SK-N-SH (cell line): ENCODE measurements at regions not wholly inside any gene's neighbourhood (a gene's known extent, or its start where the extent isn't known, plus 50 kb on each side); places are given as distances from the start of the nearest gene placed in this dataset.
A peak's percentile ranks its signal among the peaks of the same experiment; 100 is the strongest.

Experiments used
- CTCF ChIA-PET: fragments of 300-600, 350-600 bp; formaldehyde crosslinking; extraction: SDS; loops from one replicate; lab custom pipeline; 2021; lab: Yijun Ruan, JAX
- POLR2A ChIA-PET: fragments of 350-600 bp; sonication (Branson Sonifier 250); formaldehyde crosslinking; extraction: SDS; loops from one replicate; lab custom pipeline; 2020; ENCODE audit warnings: antibody characterized with exemption, inconsistent platforms; lab: Yijun Ruan, JAX
- DNase-seq: peaks from one replicate; pipeline ENCODE4 v3.0.0; 2012
- H2AFZ ChIP-seq: fragments of 200-600 bp; sonication (generic); 2 replicates; pipeline ENCODE4 v1.8.1; 2016; ENCODE audit warnings: antibody characterized with exemption, mild to moderate bottlenecking, low read depth
- H3F3A ChIP-seq: fragments of 200-600 bp; sonication (generic); replicated peaks from 2 replicates; pipeline ENCODE3; 2016; ENCODE audit warnings: antibody characterized with exemption, mild to moderate bottlenecking; ENCODE audit not compliant: insufficient read depth
- H3K27ac ChIP-seq, 2 experiments: fragments of 200-500 bp in 1 of 2; fragments of 200-600 bp in 1 of 2; sonication (Bioruptor generic) in 1 of 2; sonication (generic), shearing (Covaris generic) in 1 of 2; 2 replicates each; pipeline versions ENCODE4 v1.5.1 to v1.6.1; 2014 to 2016; ENCODE audit warnings: low read depth in 2 of 2, inconsistent platforms in 1 of 2, low read length in 1 of 2, mild to moderate bottlenecking in 1 of 2, mixed read lengths in 1 of 2
- H3K27me3 ChIP-seq: fragments of 200-600 bp; sonication (generic), shearing (Covaris generic); 2 replicates; pipeline ENCODE4 v1.6.1; 2016; ENCODE audit warnings: mixed run types; ENCODE audit not compliant: insufficient read depth
- H3K36me3 ChIP-seq, 2 experiments: fragments of 200-500 bp in 1 of 2; fragments of 200-600 bp in 1 of 2; sonication (Bioruptor generic) in 1 of 2; sonication (generic) in 1 of 2; replicated peaks in 1 of 2; 2 replicates each; pipeline versions ENCODE3 to v1.5.1; 2014 to 2016; ENCODE audit warnings: low read length in 1 of 2, mild to moderate bottlenecking in 1 of 2; ENCODE audit not compliant: insufficient read depth in 2 of 2, control insufficient read depth in 1 of 2
- H3K4me1 ChIP-seq, 2 experiments: fragments of 200-500 bp in 1 of 2; fragments of 200-600 bp in 1 of 2; sonication (Bioruptor generic) in 1 of 2; sonication (generic), shearing (Covaris generic) in 1 of 2; 2 replicates each; pipeline versions ENCODE4 v1.5.1 to v1.6.1; 2014 to 2016; ENCODE audit warnings: low read depth in 1 of 2, low read length in 1 of 2, mixed run types in 1 of 2; ENCODE audit not compliant: insufficient read depth in 2 of 2, control insufficient read depth in 1 of 2
- H3K4me2 ChIP-seq: fragments of 200-600 bp; sonication (generic), shearing (Covaris generic); 2 replicates; pipeline ENCODE4 v1.6.1; 2017; ENCODE audit warnings: mixed run types
- H3K4me3 ChIP-seq, 2 experiments: fragments of 200-500 bp in 1 of 2; fragments of 200-600 bp in 1 of 2; sonication (Bioruptor generic) in 1 of 2; sonication (generic), shearing (Covaris generic) in 1 of 2; 2 replicates each; pipeline versions ENCODE4 v1.5.1 to v1.8.1; 2014 to 2016; ENCODE audit warnings: low read depth in 2 of 2, inconsistent platforms in 1 of 2, low read length in 1 of 2, mild to moderate bottlenecking in 1 of 2, mixed read lengths in 1 of 2, moderate library complexity in 1 of 2
- H3K79me2 ChIP-seq: fragments of 200-600 bp; sonication (generic); 2 replicates; pipeline ENCODE4 v1.8.1; 2017; ENCODE audit warnings: mild to moderate bottlenecking; ENCODE audit not compliant: insufficient read depth
- H3K9ac ChIP-seq: fragments of 200-600 bp; sonication (generic); 2 replicates; pipeline ENCODE4 v1.6.1; 2017; ENCODE audit warnings: mixed run types
- H3K9me2 ChIP-seq: fragments of 200-600 bp; sonication (generic); 2 replicates; pipeline ENCODE4 v1.6.1; 2017; ENCODE audit warnings: mixed run types
- H3K9me3 ChIP-seq: fragments of 200-600 bp; sonication (generic); 2 replicates; pipeline ENCODE4 v1.6.1; 2017; ENCODE audit warnings: mixed run types, mild to moderate bottlenecking, moderate library complexity
- H4K20me1 ChIP-seq: fragments of 200-600 bp; sonication (generic); 2 replicates; pipeline ENCODE4 v1.6.1; 2017; ENCODE audit warnings: mild to moderate bottlenecking, mixed run types; ENCODE audit not compliant: insufficient read depth
- CTCF ChIP-seq: fragments of 200-600 bp; sonication (generic); IDR thresholded peaks from 2 replicates; pipeline ENCODE4 v1.6.1; 2017; ENCODE audit warnings: antibody characterized with exemption, mild to moderate bottlenecking, moderate library complexity
- ELF1 ChIP-seq: IDR thresholded peaks from 2 replicates; pipeline ENCODE4 v1.4.0; 2012
- EZH2phosphoT487 ChIP-seq: fragments of 200-600 bp; sonication (generic); IDR thresholded peaks from 2 replicates; pipeline ENCODE4 v1.6.1; 2017; ENCODE audit warnings: low read depth, mixed run types, mild to moderate bottlenecking, antibody characterized with exemption, moderate library complexity, borderline replicate concordance
- FOXJ3 ChIP-seq: sonication (generic); formaldehyde crosslinking; IDR thresholded peaks from 2 replicates; pipeline ENCODE4 v1.5.1; 2020; ENCODE audit warnings: mild to moderate bottlenecking, missing genetic modification reagents
- FOXM1 ChIP-seq: IDR thresholded peaks from 2 replicates; pipeline ENCODE4 v1.4.0; 2012; ENCODE audit warnings: low read depth, mild to moderate bottlenecking
- GABPA ChIP-seq: IDR thresholded peaks from 2 replicates; pipeline ENCODE4 v1.4.0; 2012; ENCODE audit warnings: low read depth, mild to moderate bottlenecking
- GATA2 ChIP-seq: sonication (generic); formaldehyde crosslinking; IDR thresholded peaks from 2 replicates; pipeline ENCODE4 v1.5.0; 2020; ENCODE audit warnings: mild to moderate bottlenecking, missing genetic modification reagents
- IRF3 ChIP-seq: fragments of 150-350 bp; IDR thresholded peaks from 2 replicates; pipeline ENCODE4 v1.6.1; 2016; ENCODE audit warnings: mild to moderate bottlenecking, low read depth, low read length
- MEF2A ChIP-seq: IDR thresholded peaks from 2 replicates; pipeline ENCODE4 v1.4.0; 2012; ENCODE audit warnings: low read depth, borderline replicate concordance
- NRF1 ChIP-seq: IDR thresholded peaks from 2 replicates; pipeline ENCODE4 v1.6.1; 2012; ENCODE audit warnings: low read depth, mild to moderate bottlenecking, low read length
- POLR2AphosphoS5 ChIP-seq: IDR thresholded peaks from 2 replicates; pipeline ENCODE4 v1.6.1; 2012; ENCODE audit warnings: low read depth, low read length
- REST ChIP-seq: IDR thresholded peaks from 2 replicates; pipeline ENCODE4 v1.6.1; 2012; ENCODE audit warnings: mild to moderate bottlenecking, low read depth, low read length, moderate library complexity
- RFX5 ChIP-seq: IDR thresholded peaks from 2 replicates; pipeline ENCODE4 v1.6.1; 2012; ENCODE audit warnings: mild to moderate bottlenecking, improper control_type of control experiment, low read length
- RXRA ChIP-seq: IDR thresholded peaks from 2 replicates; pipeline ENCODE4 v1.4.0; 2012; ENCODE audit warnings: low read depth, mild to moderate bottlenecking, borderline replicate concordance
- SIN3A ChIP-seq: IDR thresholded peaks from 2 replicates; pipeline ENCODE4 v1.6.1; 2012; ENCODE audit warnings: low read depth, mild to moderate bottlenecking, low read length, moderate library complexity, borderline replicate concordance
- TAF1 ChIP-seq: IDR thresholded peaks from 2 replicates; pipeline ENCODE4 v1.6.1; 2012; ENCODE audit warnings: low read depth, mild to moderate bottlenecking, low read length, moderate library complexity, borderline replicate concordance
- TCF12 ChIP-seq: IDR thresholded peaks from 2 replicates; pipeline ENCODE4 v1.4.0; 2012
- TEAD4 ChIP-seq: IDR thresholded peaks from 2 replicates; pipeline ENCODE4 v1.4.0; 2012; ENCODE audit warnings: mild to moderate bottlenecking, borderline replicate concordance; ENCODE audit not compliant: insufficient read depth
- USF1 ChIP-seq: IDR thresholded peaks from 2 replicates; pipeline ENCODE4 v1.4.0; 2012; ENCODE audit warnings: low read depth, borderline replicate concordance
- USF2 ChIP-seq: fragments of 150-350 bp; IDR thresholded peaks from 2 replicates; pipeline ENCODE4 v1.6.1; 2017; ENCODE audit warnings: antibody characterized with exemption, low read length, low read depth, borderline replicate concordance
- YY1 ChIP-seq: IDR thresholded peaks from 2 replicates; pipeline ENCODE4 v1.4.0; 2012; ENCODE audit warnings: low read depth, mild to moderate bottlenecking
- WGBS: methylation state at CpG from one replicate; pipeline ENCODE4 v1.1.6; 2017; ENCODE audit warnings: low lambda C conversion rate; 5-methylcytosine and 5-hydroxymethylcytosine counted together

- TF ChIP-seq REST (no peak), EZH2phosphoT487 (no peak), YY1 (no peak), USF1 (no peak)
Observed at GRCh38 chr13:90444232-90444631, 903.3 kb upstream of the MIR17HG start (continued).

- 3% methylated on average over 2 of the region's 2 CpGs for WGBS
- Histone ChIP-seq H3K9me3 (no peaks in the 10 kb centered on the region), H3K27me3 (no peaks in the 10 kb centered on the region), H3K27ac (peak overlapping the region; percentile 51 to 62; a peak in 3 of 4 replicates), H3K36me3 (no peaks in the 10 kb centered on the region), H2AFZ (peak overlapping the region; percentile 72; the same call in 1 of the 2 replicates), H3K9me2 (no peaks in the 10 kb centered on the region), H3K4me1 (peaks cover 0 to 4% of the 10 kb centered on the region in 2 experiments; a peak in 1 of 4 replicates), H3K9ac (no peak overlapping the region), H3K79me2 (no peaks in the 10 kb centered on the region), H3K4me3 (no peak overlapping the region), H4K20me1 (no peaks in the 10 kb centered on the region), H3F3A (peaks cover 5% of the 10 kb centered on the region), H3K4me2 (peak overlapping the region; percentile 13; the same call in 1 of the 2 replicates)
- ChIA-PET CTCF (interaction anchor here (1.2 kb wide), 1 partner anchor 672 kb away, joined by 3 read pairs; no protein-coding TSS in a partner anchor), POLR2A (no interaction called here)
- DNase-seq, result no peak
- TF ChIP-seq CTCF (no peak), USF2 (no peak), MEF2A (no peak), USF1 (no peak; the same call in 1 of the 2 replicates), YY1 (no peak), RFX5 (no peak), TAF1 (no peak), RXRA (0 out of 2 replicates have a peak, but pooled peaks have one; percentile 38), IRF3 (no peak), FOXJ3 (CRISPR knock-in tag) (no peak), GATA2 (CRISPR knock-in tag) (no peak), POLR2AphosphoS5 (peak; percentile 66; the same call in 1 of the 2 replicates), TEAD4 (peak; percentile 99), EZH2phosphoT487 (no peak), ELF1 (no peak), SIN3A (no peak), FOXM1 (no peak), NRF1 (no peak), TCF12 (peak; percentile 83), GABPA (no peak)
Observed at GRCh38 chr13:90445179-90445578, 902.3 kb upstream of the MIR17HG start.
